ENCODE measurements at regions not wholly inside any gene's neighbourhood (a gene's known extent, or its start where the extent isn't known, plus 50 kb on each side); places are given as distances from the start of the nearest gene placed in this dataset.

DNA sequence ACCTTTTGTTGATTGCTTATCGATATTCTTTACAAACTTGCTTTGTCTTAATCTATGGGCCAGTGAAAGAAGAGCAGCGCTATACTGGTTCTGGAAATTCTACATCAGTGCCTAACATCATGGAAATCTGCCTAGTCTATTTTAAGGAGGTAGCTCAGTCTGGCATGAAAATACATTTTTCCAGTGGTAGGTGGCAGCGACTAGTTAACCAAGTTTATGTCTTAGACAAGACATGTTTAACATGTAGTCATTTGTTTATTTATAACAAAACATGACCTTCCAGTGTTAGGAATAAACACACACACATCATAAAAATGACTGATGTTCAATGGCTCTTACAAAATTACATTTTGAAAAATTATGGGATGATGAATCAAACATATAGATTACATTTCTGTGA, 336.0 kb upstream of the SOX5 start:
- Histone ChIP-seq H3K4me3 (ENCODE audit: low read length) (no peak overlapping the region), H3K27me3 (ENCODE audit: insufficient read depth, low read depth, low read length) (no peaks in the 10 kb centered on the region), H3K79me2 (replicated peaks; ENCODE audit: insufficient read depth, low read length) (no peaks in the 10 kb centered on the region), H3K9me3 (ENCODE audit: low read length) (no peaks in the 10 kb centered on the region), H3K9ac (ENCODE audit: low read length) (no peak overlapping the region), H3K9me2 (ENCODE audit: insufficient read depth, low read length) (no peaks in the 10 kb centered on the region), H3K4me2 (ENCODE audit: low read length) (no peak overlapping the region), H3K36me3 (ENCODE audit: insufficient read depth, low read length) (no peaks in the 10 kb centered on the region), H3F3A (ENCODE audit: insufficient read depth, low read length, poor library complexity, severe bottlenecking) (no peaks in the 10 kb centered on the region), H2AFZ (ENCODE audit: low read depth, low read length) (no peak overlapping the region), H4K20me1 (ENCODE audit: insufficient read depth) (no peaks in the 10 kb centered on the region), H3K27ac (ENCODE audit: low read length) (no peak overlapping the region)
- no peak for TF ChIP-seq REST (IDR thresholded peaks at IDR 0.05; ENCODE audit: borderline replicate concordance)
- no peak for TF ChIP-seq RAD21 (conservative IDR thresholded peaks at IDR 0.05)
- no peak for TF ChIP-seq MXI1 (conservative IDR thresholded peaks at IDR 0.05; ENCODE audit: poor library complexity, severe bottlenecking)
- TF ChIP-seq EZH2 (IDR thresholded peaks at IDR 0.05; ENCODE audit: borderline replicate concordance, insufficient read depth, low read length, poor library complexity, severe bottlenecking): no peak
- no peak for TF ChIP-seq EP300 (conservative IDR thresholded peaks at IDR 0.05; ENCODE audit: poor library complexity, severe bottlenecking)
- TF ChIP-seq SMC3 (conservative IDR thresholded peaks at IDR 0.05; ENCODE audit: poor library complexity): no peak
- TF ChIP-seq CTCF (IDR thresholded peaks at IDR 0.05; ENCODE audit: poor library complexity, severe bottlenecking): no peak
- no peak for TF ChIP-seq TAF1 (IDR thresholded peaks at IDR 0.05; ENCODE audit: low read depth)
- no peak for TF ChIP-seq POLR2AphosphoS5 (IDR thresholded peaks at IDR 0.05)

DNA sequence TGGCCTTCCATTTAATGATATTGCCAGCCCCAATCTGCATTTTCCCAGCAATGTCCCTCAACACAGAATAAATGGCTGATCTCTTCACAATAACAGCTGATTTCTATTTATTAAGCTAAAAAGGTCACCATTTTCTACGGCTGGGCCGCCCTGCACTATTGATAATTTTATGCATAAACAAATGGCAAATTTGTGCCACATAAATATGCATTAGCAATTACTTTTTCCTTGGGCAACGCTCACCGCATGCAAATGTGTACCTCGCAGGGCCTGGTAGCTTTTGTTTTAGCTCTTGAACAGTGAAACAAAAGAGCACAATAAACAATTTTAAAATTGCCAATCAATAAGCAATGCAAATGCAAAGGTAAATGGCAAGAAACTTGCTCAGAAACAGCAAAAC, 331.9 kb upstream of the SOX5 start:
- no peak overlapping the region for H3K4me2 ChIP-seq (ENCODE audit: low read length)
- H3K27me3 ChIP-seq (ENCODE audit: insufficient read depth, low read depth, low read length): no peaks in the 10 kb centered on the region
- no peak overlapping the region for H3K4me3 ChIP-seq (ENCODE audit: low read length)
- TF ChIP-seq EP300 (conservative IDR thresholded peaks at IDR 0.05; ENCODE audit: poor library complexity, severe bottlenecking) (no peak), SMC3 (conservative IDR thresholded peaks at IDR 0.05; ENCODE audit: poor library complexity) (no peak), EZH2 (IDR thresholded peaks at IDR 0.05; ENCODE audit: borderline replicate concordance, insufficient read depth, low read length, poor library complexity, severe bottlenecking) (no peak), REST (IDR thresholded peaks at IDR 0.05; ENCODE audit: borderline replicate concordance) (no peak), MXI1 (conservative IDR thresholded peaks at IDR 0.05; ENCODE audit: poor library complexity, severe bottlenecking) (no peak), CTCF (IDR thresholded peaks at IDR 0.05; ENCODE audit: poor library complexity, severe bottlenecking) (no peak), RAD21 (conservative IDR thresholded peaks at IDR 0.05) (no peak), POLR2AphosphoS5 (IDR thresholded peaks at IDR 0.05) (no peak), TAF1 (IDR thresholded peaks at IDR 0.05; ENCODE audit: low read depth) (no peak)
- H3K9me3 ChIP-seq (ENCODE audit: low read length): no peaks in the 10 kb centered on the region
- no peaks in the 10 kb centered on the region for H3F3A ChIP-seq (ENCODE audit: insufficient read depth, low read length, poor library complexity, severe bottlenecking)
- no peaks in the 10 kb centered on the region for H3K79me2 ChIP-seq (replicated peaks; ENCODE audit: insufficient read depth, low read length)
- H3K27ac ChIP-seq (ENCODE audit: low read length): no peak overlapping the region
- no peaks in the 10 kb centered on the region for H3K36me3 ChIP-seq (ENCODE audit: insufficient read depth, low read length)
- H2AFZ ChIP-seq (ENCODE audit: low read depth, low read length): no peak overlapping the region
- H4K20me1 ChIP-seq (ENCODE audit: insufficient read depth): no peaks in the 10 kb centered on the region
- H3K9me2 ChIP-seq (ENCODE audit: insufficient read depth, low read length): no peaks in the 10 kb centered on the region
- no peak overlapping the region for H3K9ac ChIP-seq (ENCODE audit: low read length)
